ENCODE measurements at regions not wholly inside any gene's neighbourhood (a gene's known extent, or its start where the extent isn't known, plus 50 kb on each side); places are given as distances from the start of the nearest gene placed in this dataset.
A peak's percentile ranks its signal among the peaks of the same experiment; 100 is the strongest.

DNA sequence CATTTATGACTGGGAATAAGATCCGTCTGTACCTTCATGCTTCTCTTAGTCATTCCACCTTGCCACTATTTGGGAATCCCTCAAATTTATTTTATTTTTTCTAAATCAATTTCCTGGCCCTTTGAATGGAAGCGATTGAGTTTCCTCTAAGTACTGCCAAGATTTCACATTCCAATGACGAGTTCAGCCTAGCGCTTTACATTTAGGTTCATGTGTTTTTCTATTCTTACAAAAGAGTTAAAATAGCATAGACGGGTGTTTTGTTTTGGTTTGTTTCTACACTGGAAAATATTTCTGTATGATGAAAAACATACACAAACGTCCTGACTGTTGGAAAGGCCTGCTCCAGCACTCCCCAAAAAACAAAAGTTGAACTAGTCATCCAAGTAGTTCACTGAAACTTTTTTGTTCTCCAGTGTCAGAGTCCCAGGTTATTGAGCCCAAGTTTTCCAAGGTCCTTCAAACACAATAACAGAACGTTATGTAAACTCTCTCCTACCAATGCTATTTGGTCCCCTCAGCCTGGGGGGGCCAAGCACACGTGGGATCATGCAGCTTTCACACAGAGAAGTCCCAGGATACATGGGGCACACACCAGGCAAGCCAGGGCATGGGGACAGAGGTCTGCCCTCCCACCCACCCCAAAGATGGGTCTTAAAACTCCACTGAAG is 74.8 kb upstream of the FOXN3 start:
- no peak overlapping the region for H3K4me3 ChIP-seq
- intact Hi-C loops (cut with DNase I): no loop called here
- no peak overlapping the region for H3K27ac ChIP-seq
- TF ChIP-seq, protein P1, sequence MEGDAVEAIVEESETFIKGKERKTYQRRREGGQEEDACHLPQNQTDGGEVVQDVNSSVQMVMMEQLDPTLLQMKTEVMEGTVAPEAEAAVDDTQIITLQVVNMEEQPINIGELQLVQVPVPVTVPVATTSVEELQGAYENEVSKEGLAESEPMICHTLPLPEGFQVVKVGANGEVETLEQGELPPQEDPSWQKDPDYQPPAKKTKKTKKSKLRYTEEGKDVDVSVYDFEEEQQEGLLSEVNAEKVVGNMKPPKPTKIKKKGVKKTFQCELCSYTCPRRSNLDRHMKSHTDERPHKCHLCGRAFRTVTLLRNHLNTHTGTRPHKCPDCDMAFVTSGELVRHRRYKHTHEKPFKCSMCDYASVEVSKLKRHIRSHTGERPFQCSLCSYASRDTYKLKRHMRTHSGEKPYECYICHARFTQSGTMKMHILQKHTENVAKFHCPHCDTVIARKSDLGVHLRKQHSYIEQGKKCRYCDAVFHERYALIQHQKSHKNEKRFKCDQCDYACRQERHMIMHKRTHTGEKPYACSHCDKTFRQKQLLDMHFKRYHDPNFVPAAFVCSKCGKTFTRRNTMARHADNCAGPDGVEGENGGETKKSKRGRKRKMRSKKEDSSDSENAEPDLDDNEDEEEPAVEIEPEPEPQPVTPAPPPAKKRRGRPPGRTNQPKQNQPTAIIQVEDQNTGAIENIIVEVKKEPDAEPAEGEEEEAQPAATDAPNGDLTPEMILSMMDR (IDR thresholded peaks at IDR 0.05): no peak
- TF ChIP-seq POLR2A (IDR thresholded peaks at IDR 0.05): no peak
- H3K4me1 ChIP-seq: no peaks in the 10 kb centered on the region
- H3K9me3 ChIP-seq: no peaks in the 10 kb centered on the region
- no peaks in the 10 kb centered on the region for H3K36me3 ChIP-seq (replicated peaks in 1 of 2; ENCODE audit: insufficient read depth in 1 of 2, low read depth in 2 of 2)
- ATAC-seq: no peak
- no peak for DNase-seq
- H3K27me3 ChIP-seq: no peaks in the 10 kb centered on the region
- 51 to 55% methylated on average over 8 of the region's 8 CpGs for WGBS, 2 donors

DNA sequence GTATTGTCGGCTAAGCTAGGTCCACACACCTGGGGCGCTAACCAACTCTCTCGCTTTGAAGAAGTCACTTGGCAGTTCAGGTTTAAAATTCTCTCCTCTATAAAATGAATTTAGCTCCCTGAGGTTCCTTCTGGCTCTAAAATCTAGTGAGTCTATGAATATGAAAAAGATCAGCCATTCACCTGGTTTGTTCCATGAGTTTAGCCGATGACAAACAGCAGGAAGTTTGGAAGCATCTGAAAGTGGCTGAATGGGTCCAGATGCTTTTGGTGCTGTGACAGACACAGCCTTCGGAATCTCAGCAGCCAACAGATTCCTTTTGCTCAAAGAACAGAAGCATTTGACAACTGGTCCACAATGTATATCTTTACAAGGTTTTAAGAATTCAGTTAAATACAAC is 73.4 kb upstream of the FOXN3 start:
- H3K4me1 ChIP-seq: no peaks in the 10 kb centered on the region
- H3K9me3 ChIP-seq: no peaks in the 10 kb centered on the region
- 91 to 95% methylated on average over 5 of the region's 5 CpGs for WGBS, 2 donors
- no peaks in the 10 kb centered on the region for H3K36me3 ChIP-seq (replicated peaks in 1 of 2; ENCODE audit: insufficient read depth in 1 of 2, low read depth in 2 of 2)
- intact Hi-C loops (cut with DNase I): no loop called here
- TF ChIP-seq, protein P1 (IDR thresholded peaks at IDR 0.05): no peak
- no peak for TF ChIP-seq POLR2A (IDR thresholded peaks at IDR 0.05)
- H3K4me3 ChIP-seq: no peak overlapping the region
- ATAC-seq (no peak), DNase-seq (no peak)
- H3K27ac ChIP-seq: no peak overlapping the region
- H3K27me3 ChIP-seq: no peaks in the 10 kb centered on the region

DNA sequence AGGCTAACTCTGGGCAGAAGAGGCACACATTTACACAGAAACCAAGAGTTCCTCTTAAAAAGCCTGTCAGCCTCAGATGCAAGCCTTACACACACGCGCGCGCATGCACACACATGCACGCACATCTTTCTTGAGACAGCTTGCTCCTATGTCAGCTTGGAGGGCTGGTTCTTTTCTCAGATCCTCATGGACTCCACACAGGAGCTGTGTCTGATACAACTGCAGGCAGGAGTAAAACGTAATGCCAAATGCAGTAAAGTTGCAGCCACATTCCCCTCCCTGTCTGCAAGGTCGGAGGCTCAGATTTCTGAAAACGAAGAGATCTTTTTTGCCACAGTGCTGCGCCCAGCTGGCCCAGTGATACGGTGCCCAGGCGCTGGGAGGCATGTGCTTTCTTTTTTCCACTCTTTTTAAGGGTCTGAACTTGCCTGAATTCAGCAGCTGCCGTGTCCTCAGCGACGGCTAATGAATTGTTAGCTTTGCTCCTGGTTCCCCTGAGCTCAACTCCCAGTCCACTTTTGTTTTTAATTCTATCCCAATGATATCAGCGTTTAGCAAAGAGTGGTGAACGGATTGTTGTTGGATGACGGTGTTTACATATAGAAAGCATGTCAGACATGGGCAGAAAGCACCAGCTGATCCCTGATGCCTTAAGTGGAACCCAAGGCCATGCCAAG is 72.9 kb upstream of the FOXN3 start:
- intact Hi-C loops (cut with DNase I): no loop called here
- H3K36me3 ChIP-seq (replicated peaks in 1 of 2; ENCODE audit: insufficient read depth in 1 of 2, low read depth in 2 of 2): no peaks in the 10 kb centered on the region
- H3K27ac ChIP-seq: no peak overlapping the region
- DNase-seq: no peak
- WGBS, 2 donors: 70 to 77% methylated on average over 17 of the region's 17 CpGs
- no peak for ATAC-seq
- no peak overlapping the region for H3K4me3 ChIP-seq
- H3K9me3 ChIP-seq: no peaks in the 10 kb centered on the region
- no peaks in the 10 kb centered on the region for H3K4me1 ChIP-seq
- H3K27me3 ChIP-seq: no peaks in the 10 kb centered on the region
- no peak for TF ChIP-seq POLR2A (IDR thresholded peaks at IDR 0.05)
- TF ChIP-seq, protein P1 (IDR thresholded peaks at IDR 0.05): no peak

DNA sequence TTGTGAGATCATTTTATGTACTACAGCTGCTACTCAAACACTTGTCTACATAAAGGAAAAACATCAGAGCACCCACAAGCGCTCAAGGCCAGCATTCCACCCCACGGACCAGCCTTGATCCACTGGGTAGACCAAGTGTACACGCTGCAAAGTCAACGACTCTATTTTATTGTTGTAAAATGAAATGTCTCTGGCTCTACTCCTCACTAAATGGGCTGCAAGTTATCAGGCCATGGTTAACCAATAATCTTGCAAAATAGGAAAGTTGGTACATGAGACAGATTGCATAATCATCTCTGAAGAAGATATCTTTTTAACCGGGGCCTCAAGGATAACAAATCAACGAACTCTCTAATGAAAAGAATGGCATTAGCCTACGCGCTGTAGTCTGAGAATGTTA is 69.9 kb upstream of the FOXN3 start:
- H3K4me3 ChIP-seq: no peak overlapping the region
- no peaks in the 10 kb centered on the region for H3K4me1 ChIP-seq
- no peak for ATAC-seq
- intact Hi-C loops (cut with DNase I): no loop called here
- no peaks in the 10 kb centered on the region for H3K36me3 ChIP-seq (replicated peaks in 1 of 2; ENCODE audit: insufficient read depth in 1 of 2, low read depth in 2 of 2)
- peak overlapping the region in 1 of 4 donors; percentile 2 for H3K27ac ChIP-seq
- no peak for TF ChIP-seq POLR2A (IDR thresholded peaks at IDR 0.05)
- TF ChIP-seq, protein P1 (IDR thresholded peaks at IDR 0.05): no peak
- no peak for DNase-seq
- WGBS, 2 donors: 43 to 57% methylated on average over 8 of the region's 8 CpGs
- no peaks in the 10 kb centered on the region for H3K9me3 ChIP-seq
- no peaks in the 10 kb centered on the region for H3K27me3 ChIP-seq

DNA sequence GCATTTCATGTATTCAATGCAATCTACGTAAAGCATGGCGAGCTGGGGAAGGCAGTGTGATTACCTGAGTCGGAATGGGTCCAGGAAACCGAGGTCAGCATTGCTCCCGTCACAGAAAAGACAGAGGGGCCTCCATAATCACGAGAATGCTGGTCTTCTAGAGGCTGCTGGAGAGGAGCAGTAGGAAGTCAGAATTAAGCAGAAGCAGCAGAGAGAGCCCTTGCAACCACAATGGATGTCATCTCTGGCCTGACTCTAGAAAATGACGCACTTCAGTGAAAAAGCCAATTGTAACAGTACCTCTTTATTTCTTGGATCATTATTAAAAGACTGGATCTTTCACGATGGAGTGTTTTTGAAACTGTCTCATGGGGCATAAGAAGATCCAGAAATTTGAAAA is 69.5 kb upstream of the FOXN3 start:
- TF ChIP-seq, protein P1 (IDR thresholded peaks at IDR 0.05): no peak
- TF ChIP-seq POLR2A (IDR thresholded peaks at IDR 0.05): no peak
- no peaks in the 10 kb centered on the region for H3K27me3 ChIP-seq
- DNase-seq (peak in 1 of 4 donors; percentile 32), ATAC-seq (no peak)
- no peak overlapping the region for H3K4me3 ChIP-seq
- intact Hi-C loops (cut with DNase I): no loop called here
- H3K36me3 ChIP-seq (replicated peaks in 1 of 2; ENCODE audit: insufficient read depth in 1 of 2, low read depth in 2 of 2): no peaks in the 10 kb centered on the region
- peak overlapping the region in 1 of 4 donors; percentile 2 for H3K27ac ChIP-seq
- H3K4me1 ChIP-seq: no peaks in the 10 kb centered on the region
- H3K9me3 ChIP-seq: no peaks in the 10 kb centered on the region
- 75 to 95% methylated on average over 8 of the region's 8 CpGs for WGBS, 2 donors

All from body of pancreas (tissue), 4 donors.